ENCODE measurements at regions not wholly inside any gene's neighbourhood (a gene's known extent, or its start where the extent isn't known, plus 50 kb on each side); places are given as distances from the start of the nearest gene placed in this dataset.

DNA sequence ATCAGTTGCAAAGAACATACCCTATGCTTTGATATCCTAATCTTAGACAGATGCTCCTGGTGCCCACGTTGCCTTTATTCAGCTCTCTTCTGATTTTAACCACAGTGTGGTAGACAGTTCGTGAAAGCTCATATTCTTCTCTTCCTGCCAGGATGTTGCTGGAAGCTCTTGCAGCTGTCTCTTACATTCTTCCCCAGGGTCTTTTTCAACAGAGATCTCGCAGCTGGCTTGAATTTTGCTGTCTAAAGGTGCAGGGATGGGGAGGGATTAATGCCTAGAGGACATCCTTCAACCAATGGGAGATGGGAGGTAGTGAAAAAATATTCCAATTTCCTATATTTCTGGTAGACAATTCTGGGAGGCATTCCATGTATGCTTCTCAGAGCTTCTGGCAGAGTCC is 150.0 kb upstream of the APP start:
- TF ChIP-seq, protein P1, sequence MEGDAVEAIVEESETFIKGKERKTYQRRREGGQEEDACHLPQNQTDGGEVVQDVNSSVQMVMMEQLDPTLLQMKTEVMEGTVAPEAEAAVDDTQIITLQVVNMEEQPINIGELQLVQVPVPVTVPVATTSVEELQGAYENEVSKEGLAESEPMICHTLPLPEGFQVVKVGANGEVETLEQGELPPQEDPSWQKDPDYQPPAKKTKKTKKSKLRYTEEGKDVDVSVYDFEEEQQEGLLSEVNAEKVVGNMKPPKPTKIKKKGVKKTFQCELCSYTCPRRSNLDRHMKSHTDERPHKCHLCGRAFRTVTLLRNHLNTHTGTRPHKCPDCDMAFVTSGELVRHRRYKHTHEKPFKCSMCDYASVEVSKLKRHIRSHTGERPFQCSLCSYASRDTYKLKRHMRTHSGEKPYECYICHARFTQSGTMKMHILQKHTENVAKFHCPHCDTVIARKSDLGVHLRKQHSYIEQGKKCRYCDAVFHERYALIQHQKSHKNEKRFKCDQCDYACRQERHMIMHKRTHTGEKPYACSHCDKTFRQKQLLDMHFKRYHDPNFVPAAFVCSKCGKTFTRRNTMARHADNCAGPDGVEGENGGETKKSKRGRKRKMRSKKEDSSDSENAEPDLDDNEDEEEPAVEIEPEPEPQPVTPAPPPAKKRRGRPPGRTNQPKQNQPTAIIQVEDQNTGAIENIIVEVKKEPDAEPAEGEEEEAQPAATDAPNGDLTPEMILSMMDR (IDR thresholded peaks at IDR 0.05 in 8 of 11, conservative IDR thresholded peaks at IDR 0.05 in 3 of 11) = no peak
- no peak for TF ChIP-seq POLR2A (IDR thresholded peaks at IDR 0.05)
- TF ChIP-seq POLR2AphosphoS5 (IDR thresholded peaks at IDR 0.05) = no peak
